ENCODE measurements at regions not wholly inside any gene's neighbourhood (a gene's known extent, or its start where the extent isn't known, plus 50 kb on each side); places are given as distances from the start of the nearest gene placed in this dataset.

DNA sequence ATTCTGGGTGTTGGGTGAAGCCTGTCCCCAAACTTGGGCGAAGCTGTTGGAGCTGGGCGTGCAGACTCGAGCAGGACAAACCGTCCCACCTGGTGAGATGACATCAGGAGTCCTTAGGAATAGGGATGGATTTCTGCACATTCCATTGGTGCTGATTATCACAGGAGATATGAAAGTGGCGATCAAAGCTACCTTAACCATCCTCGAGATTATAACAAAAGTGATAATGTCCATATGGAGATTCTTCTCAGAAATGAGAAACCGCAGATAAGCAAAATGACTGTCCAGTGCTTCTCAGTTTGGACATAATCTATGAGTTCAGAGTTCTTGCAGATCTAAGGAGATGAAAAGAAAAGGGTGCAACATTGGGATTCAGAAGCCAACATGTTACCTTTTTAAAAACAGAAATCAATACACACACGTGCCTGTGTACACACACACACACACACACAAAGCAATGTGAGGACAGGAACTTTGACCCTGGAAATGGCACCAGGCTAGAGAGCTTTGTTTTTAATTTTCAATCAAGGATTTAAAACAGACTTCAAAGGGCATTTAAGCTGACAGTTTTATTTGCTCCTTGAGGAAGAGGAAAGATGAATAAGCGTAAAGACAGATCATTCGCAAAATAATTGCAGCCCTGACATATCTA is 165.4 kb downstream of the CD83 start:
- no peak for TF ChIP-seq EZH2phosphoT487 (IDR thresholded peaks at IDR 0.05; ENCODE audit: low read length)
- TF ChIP-seq, protein P1, sequence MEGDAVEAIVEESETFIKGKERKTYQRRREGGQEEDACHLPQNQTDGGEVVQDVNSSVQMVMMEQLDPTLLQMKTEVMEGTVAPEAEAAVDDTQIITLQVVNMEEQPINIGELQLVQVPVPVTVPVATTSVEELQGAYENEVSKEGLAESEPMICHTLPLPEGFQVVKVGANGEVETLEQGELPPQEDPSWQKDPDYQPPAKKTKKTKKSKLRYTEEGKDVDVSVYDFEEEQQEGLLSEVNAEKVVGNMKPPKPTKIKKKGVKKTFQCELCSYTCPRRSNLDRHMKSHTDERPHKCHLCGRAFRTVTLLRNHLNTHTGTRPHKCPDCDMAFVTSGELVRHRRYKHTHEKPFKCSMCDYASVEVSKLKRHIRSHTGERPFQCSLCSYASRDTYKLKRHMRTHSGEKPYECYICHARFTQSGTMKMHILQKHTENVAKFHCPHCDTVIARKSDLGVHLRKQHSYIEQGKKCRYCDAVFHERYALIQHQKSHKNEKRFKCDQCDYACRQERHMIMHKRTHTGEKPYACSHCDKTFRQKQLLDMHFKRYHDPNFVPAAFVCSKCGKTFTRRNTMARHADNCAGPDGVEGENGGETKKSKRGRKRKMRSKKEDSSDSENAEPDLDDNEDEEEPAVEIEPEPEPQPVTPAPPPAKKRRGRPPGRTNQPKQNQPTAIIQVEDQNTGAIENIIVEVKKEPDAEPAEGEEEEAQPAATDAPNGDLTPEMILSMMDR (IDR thresholded peaks at IDR 0.05; ENCODE audit: low read length) = no peak
- no peak for TF ChIP-seq EZH2 (optimal IDR thresholded peaks at IDR 0.05; ENCODE audit: low read depth, low read length)

Data from MM.1S (cell line).